Body of pancreas (tissue), 4 donors: ENCODE measurements at regions not wholly inside any gene's neighbourhood (a gene's known extent, or its start where the extent isn't known, plus 50 kb on each side); places are given as distances from the start of the nearest gene placed in this dataset.

Source experiments
- POLR2A ChIP-seq, 3 donors: fragments of 450-650 bp; IDR thresholded peaks; one replicate each; pipeline ENCODE4 v1.6.1; 2016; ENCODE audit warnings: antibody characterized with exemption in 3 of 3, mild to moderate bottlenecking in 2 of 3
- TF ChIP-seq, protein P1 (sequence below), 7 experiments: fragments of 450-650 bp in 4 of 7; fragments of 200-600 bp in 3 of 7; sonication (generic) in 3 of 7; IDR thresholded peaks; one replicate each; pipeline ENCODE4 v1.5.1; 2016 to 2019; ENCODE audit warnings: antibody characterized with exemption in 7 of 7

DNA sequence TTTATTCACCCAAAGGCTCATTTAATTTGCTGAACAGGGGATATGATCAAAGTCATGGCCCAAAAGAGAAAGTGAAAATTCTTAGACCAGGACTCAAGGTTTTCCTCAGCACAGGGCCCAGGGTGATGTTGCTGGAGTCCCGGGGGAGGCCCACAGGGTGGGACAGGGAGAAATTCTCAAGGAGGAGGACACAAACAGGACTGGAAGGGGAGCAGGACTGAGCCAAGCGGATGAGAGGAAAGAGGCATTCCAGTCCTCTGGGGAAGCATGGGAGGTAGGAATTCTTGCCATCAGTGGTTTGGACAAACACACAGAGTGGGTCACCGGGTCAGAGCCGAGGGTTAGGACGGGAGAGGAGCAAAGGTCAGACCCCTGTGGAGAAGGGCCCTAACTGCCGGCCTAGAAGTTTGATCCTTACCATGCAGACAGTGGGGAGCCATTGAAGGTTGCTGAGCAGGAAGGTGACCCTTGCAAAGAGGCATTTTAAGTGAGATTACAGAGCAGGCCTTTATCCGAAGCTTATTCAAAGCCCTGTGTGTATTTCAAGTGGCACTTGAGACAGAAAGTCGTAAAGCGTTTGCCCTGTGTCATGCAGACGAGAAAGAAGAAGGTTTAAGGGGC, 68.4 kb upstream of the PTGR2 start:
- TF ChIP-seq, protein P1, sequence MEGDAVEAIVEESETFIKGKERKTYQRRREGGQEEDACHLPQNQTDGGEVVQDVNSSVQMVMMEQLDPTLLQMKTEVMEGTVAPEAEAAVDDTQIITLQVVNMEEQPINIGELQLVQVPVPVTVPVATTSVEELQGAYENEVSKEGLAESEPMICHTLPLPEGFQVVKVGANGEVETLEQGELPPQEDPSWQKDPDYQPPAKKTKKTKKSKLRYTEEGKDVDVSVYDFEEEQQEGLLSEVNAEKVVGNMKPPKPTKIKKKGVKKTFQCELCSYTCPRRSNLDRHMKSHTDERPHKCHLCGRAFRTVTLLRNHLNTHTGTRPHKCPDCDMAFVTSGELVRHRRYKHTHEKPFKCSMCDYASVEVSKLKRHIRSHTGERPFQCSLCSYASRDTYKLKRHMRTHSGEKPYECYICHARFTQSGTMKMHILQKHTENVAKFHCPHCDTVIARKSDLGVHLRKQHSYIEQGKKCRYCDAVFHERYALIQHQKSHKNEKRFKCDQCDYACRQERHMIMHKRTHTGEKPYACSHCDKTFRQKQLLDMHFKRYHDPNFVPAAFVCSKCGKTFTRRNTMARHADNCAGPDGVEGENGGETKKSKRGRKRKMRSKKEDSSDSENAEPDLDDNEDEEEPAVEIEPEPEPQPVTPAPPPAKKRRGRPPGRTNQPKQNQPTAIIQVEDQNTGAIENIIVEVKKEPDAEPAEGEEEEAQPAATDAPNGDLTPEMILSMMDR (IDR thresholded peaks at IDR 0.05) = no peak
- no peak for TF ChIP-seq POLR2A (IDR thresholded peaks at IDR 0.05)
